ENCODE measurements at regions not wholly inside any gene's neighbourhood (a gene's known extent, or its start where the extent isn't known, plus 50 kb on each side); places are given as distances from the start of the nearest gene placed in this dataset.
"Not testable (repeated sequence)": the region's sequence is repeated elsewhere in the genome, so short reads cannot be mapped to it uniquely, and the experiment has no call there.

GRCh38 chr1:198959032-198959431, 320.2 kb downstream of the PTPRC start:
- H3K4me1 ChIP-seq (ENCODE audit: insufficient read depth, low read length): no peaks in the 10 kb centered on the region
- no peak overlapping the region for H3K27ac ChIP-seq (ENCODE audit: low read length)
- H3K9me3 ChIP-seq (ENCODE audit: insufficient read depth, low read depth, low read length): no peaks in the 10 kb centered on the region
- H3K9ac ChIP-seq (ENCODE audit: low read depth, low read length): no peak overlapping the region
- no peaks in the 10 kb centered on the region for H3K36me3 ChIP-seq (ENCODE audit: insufficient read depth, low read depth, low read length)
- H3K27me3 ChIP-seq (ENCODE audit: insufficient read depth, low read length): no peaks in the 10 kb centered on the region
- no peak overlapping the region for H3K4me3 ChIP-seq (ENCODE audit: low read length)

GRCh38 chr1:198959676-198960075, 320.8 kb downstream of the PTPRC start:
- Histone ChIP-seq H3K9me3 (ENCODE audit: insufficient read depth, low read depth, low read length) (no peaks in the 10 kb centered on the region), H3K4me3 (ENCODE audit: low read length) (no peak overlapping the region), H3K27ac (ENCODE audit: low read length) (no peak overlapping the region), H3K9ac (ENCODE audit: low read depth, low read length) (no peak overlapping the region), H3K27me3 (ENCODE audit: insufficient read depth, low read length) (no peaks in the 10 kb centered on the region), H3K36me3 (ENCODE audit: insufficient read depth, low read depth, low read length) (no peaks in the 10 kb centered on the region), H3K4me1 (ENCODE audit: insufficient read depth, low read length) (no peaks in the 10 kb centered on the region)

- not testable (repeated sequence) for H3K36me3 ChIP-seq (ENCODE audit: insufficient read depth, low read depth, low read length); H3K27ac ChIP-seq (ENCODE audit: low read length); H3K4me1 ChIP-seq (ENCODE audit: insufficient read depth, low read length); H3K4me3 ChIP-seq (ENCODE audit: low read length); H3K9me3 ChIP-seq (ENCODE audit: insufficient read depth, low read depth, low read length); H3K9ac ChIP-seq (ENCODE audit: low read depth, low read length); H3K27me3 ChIP-seq (ENCODE audit: insufficient read depth, low read length)
Observed at GRCh38 chr1:198963796-198964195, 325.0 kb downstream of the PTPRC start.

GRCh38 chr1:198966519-198966918, 327.7 kb downstream of the PTPRC start:
- no peaks in the 10 kb centered on the region for H3K4me1 ChIP-seq (ENCODE audit: insufficient read depth, low read length)
- H3K27ac ChIP-seq (ENCODE audit: low read length): no peak overlapping the region
- H3K27me3 ChIP-seq (ENCODE audit: insufficient read depth, low read length): no peaks in the 10 kb centered on the region
- H3K4me3 ChIP-seq (ENCODE audit: low read length): no peak overlapping the region
- no peaks in the 10 kb centered on the region for H3K9me3 ChIP-seq (ENCODE audit: insufficient read depth, low read depth, low read length)
- no peak overlapping the region for H3K9ac ChIP-seq (ENCODE audit: low read depth, low read length)
- H3K36me3 ChIP-seq (ENCODE audit: insufficient read depth, low read depth, low read length): no peaks in the 10 kb centered on the region

DNA sequence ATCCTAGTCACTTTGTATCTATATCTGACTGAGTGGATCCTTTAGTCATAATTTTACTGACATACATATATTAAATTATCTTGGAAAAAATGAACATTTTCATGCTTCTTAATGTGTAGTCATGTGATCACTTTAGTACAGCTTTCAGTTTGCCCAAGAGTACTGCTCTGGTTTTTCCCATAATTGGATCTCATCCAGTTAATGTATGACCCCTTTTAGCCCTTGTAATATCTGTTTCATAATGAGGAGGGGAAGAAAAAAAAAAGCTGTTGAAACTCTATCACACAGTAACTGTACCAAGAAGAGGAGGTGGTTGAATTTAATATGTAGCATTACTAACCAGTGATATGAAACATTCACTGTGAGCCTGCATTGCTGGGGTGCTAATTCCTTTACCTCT, 328.7 kb downstream of the PTPRC start:
- no peak overlapping the region for H3K9ac ChIP-seq (ENCODE audit: low read depth, low read length)

DNA sequence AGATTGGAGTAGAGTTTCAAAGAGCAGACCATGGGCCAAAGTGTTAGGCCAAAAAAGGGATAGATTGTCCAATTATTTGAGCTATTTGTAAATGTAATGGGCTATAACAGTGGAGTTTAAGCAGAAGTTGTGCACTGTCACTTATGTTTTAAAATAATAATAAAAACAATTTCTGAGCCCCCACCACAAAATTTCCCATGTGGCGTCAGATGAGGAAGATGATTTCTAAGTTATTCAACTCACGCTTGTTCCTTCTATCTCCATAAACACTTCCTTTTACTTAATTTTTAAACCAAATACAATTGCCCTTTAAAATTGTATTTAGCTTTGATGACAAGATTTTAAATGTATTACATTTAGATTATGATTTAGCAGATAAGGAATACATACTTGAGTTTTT, 330.0 kb downstream of the PTPRC start:
- Histone ChIP-seq H3K4me1 (ENCODE audit: insufficient read depth, low read length) (no peaks in the 10 kb centered on the region), H3K27ac (ENCODE audit: low read length) (no peak overlapping the region), H3K27me3 (ENCODE audit: insufficient read depth, low read length) (no peaks in the 10 kb centered on the region), H3K9ac (ENCODE audit: low read depth, low read length) (no peak overlapping the region), H3K4me3 (ENCODE audit: low read length) (no peak overlapping the region), H3K9me3 (ENCODE audit: insufficient read depth, low read depth, low read length) (no peaks in the 10 kb centered on the region), H3K36me3 (ENCODE audit: insufficient read depth, low read depth, low read length) (no peaks in the 10 kb centered on the region)

More for the DNA sequence above, 328.7 kb downstream of the PTPRC start:
- no peaks in the 10 kb centered on the region for H3K4me1 ChIP-seq (ENCODE audit: insufficient read depth, low read length)
- H3K4me3 ChIP-seq (ENCODE audit: low read length): no peak overlapping the region
- no peak overlapping the region for H3K27ac ChIP-seq (ENCODE audit: low read length)
- H3K27me3 ChIP-seq (ENCODE audit: insufficient read depth, low read length): no peaks in the 10 kb centered on the region
- no peaks in the 10 kb centered on the region for H3K9me3 ChIP-seq (ENCODE audit: insufficient read depth, low read depth, low read length)
- no peaks in the 10 kb centered on the region for H3K36me3 ChIP-seq (ENCODE audit: insufficient read depth, low read depth, low read length)

DNA sequence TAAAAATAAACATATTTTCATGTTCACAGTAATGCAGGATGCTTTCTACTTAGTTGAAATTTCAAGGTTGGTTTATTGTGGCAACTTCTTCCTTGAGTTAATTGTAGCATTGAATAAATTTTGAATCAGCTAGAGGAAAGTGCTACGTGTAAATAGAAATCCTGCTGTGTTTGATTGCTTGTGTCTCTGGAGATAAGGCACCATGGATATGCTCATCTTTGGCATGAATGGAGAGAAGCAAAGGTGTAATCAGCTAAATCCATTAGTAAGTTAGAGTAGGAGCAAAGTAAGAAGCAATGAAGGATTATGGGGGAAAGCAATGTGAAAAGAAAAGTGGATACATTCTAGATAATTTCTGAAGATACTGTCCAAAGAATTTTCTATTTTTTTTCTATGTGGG, 331.1 kb downstream of the PTPRC start:
- Histone ChIP-seq H3K27ac (ENCODE audit: low read length) (no peak overlapping the region), H3K9ac (ENCODE audit: low read depth, low read length) (no peak overlapping the region), H3K4me1 (ENCODE audit: insufficient read depth, low read length) (no peaks in the 10 kb centered on the region), H3K27me3 (ENCODE audit: insufficient read depth, low read length) (no peaks in the 10 kb centered on the region), H3K36me3 (ENCODE audit: insufficient read depth, low read depth, low read length) (no peaks in the 10 kb centered on the region), H3K4me3 (ENCODE audit: low read length) (no peak overlapping the region), H3K9me3 (ENCODE audit: insufficient read depth, low read depth, low read length) (no peaks in the 10 kb centered on the region)

DNA sequence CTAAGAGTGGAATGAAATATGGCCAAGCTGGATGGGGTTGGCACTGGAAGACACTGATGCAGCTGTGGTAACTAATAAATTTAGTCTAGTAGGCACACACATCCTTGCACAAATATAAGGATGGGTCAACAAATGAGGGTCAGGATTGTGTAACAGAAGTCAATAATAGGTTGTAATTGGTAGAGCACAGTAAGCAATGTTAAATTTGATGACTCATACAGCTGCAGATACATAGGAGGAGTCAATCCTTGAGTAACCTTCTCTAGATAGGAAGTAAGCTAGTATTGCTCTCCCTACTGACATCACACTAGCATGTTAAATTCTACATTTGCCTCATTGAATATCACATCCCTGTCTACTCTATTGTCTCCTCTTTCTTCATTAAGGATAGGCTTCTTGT, 332.1 kb downstream of the PTPRC start:
- Histone ChIP-seq H3K27me3 (ENCODE audit: insufficient read depth, low read length) (no peaks in the 10 kb centered on the region), H3K9me3 (ENCODE audit: insufficient read depth, low read depth, low read length) (no peaks in the 10 kb centered on the region), H3K4me1 (ENCODE audit: insufficient read depth, low read length) (no peaks in the 10 kb centered on the region), H3K27ac (ENCODE audit: low read length) (no peak overlapping the region), H3K9ac (ENCODE audit: low read depth, low read length) (no peak overlapping the region), H3K36me3 (ENCODE audit: insufficient read depth, low read depth, low read length) (no peaks in the 10 kb centered on the region), H3K4me3 (ENCODE audit: low read length) (no peak overlapping the region)

- no peaks in the 10 kb centered on the region for H3K36me3 ChIP-seq (ENCODE audit: insufficient read depth, low read depth, low read length)
- no peaks in the 10 kb centered on the region for H3K27me3 ChIP-seq (ENCODE audit: insufficient read depth, low read length)
Observed at GRCh38 chr1:198977909-198978308, 339.1 kb downstream of the PTPRC start.

DNA sequence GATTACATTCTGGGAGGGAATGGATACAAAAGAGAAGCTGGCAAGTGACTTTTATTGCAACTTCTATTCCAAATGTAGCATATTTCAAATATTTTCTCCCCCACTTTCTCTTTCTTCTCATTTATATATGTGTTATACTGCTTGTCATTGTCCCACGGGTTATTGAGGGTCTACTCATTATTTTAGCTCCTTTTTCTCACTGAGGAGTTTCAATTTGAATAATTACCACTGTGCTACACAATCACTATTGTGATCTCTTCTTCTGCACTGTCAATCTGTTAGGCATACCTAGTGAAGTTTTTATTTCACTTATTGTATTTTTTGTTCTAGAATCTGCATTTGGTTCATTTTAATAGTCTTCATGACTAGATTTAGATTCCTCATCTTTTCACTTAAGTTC, 339.7 kb downstream of the PTPRC start:
- no peaks in the 10 kb centered on the region for H3K36me3 ChIP-seq (ENCODE audit: insufficient read depth, low read depth, low read length)
- no peaks in the 10 kb centered on the region for H3K9me3 ChIP-seq (ENCODE audit: insufficient read depth, low read depth, low read length)
- H3K27me3 ChIP-seq (ENCODE audit: insufficient read depth, low read length): no peaks in the 10 kb centered on the region
- no peak overlapping the region for H3K4me3 ChIP-seq (ENCODE audit: low read length)
- H3K9ac ChIP-seq (ENCODE audit: low read depth, low read length): no peak overlapping the region
- H3K27ac ChIP-seq (ENCODE audit: low read length): no peak overlapping the region
- H3K4me1 ChIP-seq (ENCODE audit: insufficient read depth, low read length): no peaks in the 10 kb centered on the region

More at GRCh38 chr1:198977909-198978308, 339.1 kb downstream of the PTPRC start:
- H3K4me3 ChIP-seq (ENCODE audit: low read length): no peak overlapping the region
- no peaks in the 10 kb centered on the region for H3K4me1 ChIP-seq (ENCODE audit: insufficient read depth, low read length)
- no peaks in the 10 kb centered on the region for H3K9me3 ChIP-seq (ENCODE audit: insufficient read depth, low read depth, low read length)
- no peak overlapping the region for H3K9ac ChIP-seq (ENCODE audit: low read depth, low read length)
- H3K27ac ChIP-seq (ENCODE audit: low read length): no peak overlapping the region

DNA sequence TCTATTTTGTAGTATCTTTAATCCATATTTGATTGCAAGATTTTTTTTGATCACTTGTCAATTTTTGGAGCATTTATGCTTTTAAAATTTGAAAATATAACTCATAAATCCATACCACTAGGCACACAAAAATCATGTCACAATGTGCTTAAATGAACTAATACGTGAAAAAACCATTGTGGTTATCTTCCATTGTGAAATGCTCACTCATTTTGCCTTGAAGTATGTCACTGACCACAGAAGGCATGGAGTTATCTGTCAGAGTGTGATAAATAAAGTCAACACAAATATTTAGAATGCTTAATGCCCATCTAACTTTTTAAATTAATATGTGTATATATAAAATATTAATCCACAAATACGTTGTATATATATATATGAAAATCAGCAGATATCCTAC, 347.2 kb downstream of the PTPRC start:
- no peaks in the 10 kb centered on the region for H3K9me3 ChIP-seq (ENCODE audit: insufficient read depth, low read depth, low read length)
- H3K36me3 ChIP-seq (ENCODE audit: insufficient read depth, low read depth, low read length): no peaks in the 10 kb centered on the region
- no peak overlapping the region for H3K9ac ChIP-seq (ENCODE audit: low read depth, low read length)
- H3K4me3 ChIP-seq (ENCODE audit: low read length): no peak overlapping the region
- H3K27me3 ChIP-seq (ENCODE audit: insufficient read depth, low read length): no peaks in the 10 kb centered on the region
- no peak overlapping the region for H3K27ac ChIP-seq (ENCODE audit: low read length)
- no peaks in the 10 kb centered on the region for H3K4me1 ChIP-seq (ENCODE audit: insufficient read depth, low read length)

DNA sequence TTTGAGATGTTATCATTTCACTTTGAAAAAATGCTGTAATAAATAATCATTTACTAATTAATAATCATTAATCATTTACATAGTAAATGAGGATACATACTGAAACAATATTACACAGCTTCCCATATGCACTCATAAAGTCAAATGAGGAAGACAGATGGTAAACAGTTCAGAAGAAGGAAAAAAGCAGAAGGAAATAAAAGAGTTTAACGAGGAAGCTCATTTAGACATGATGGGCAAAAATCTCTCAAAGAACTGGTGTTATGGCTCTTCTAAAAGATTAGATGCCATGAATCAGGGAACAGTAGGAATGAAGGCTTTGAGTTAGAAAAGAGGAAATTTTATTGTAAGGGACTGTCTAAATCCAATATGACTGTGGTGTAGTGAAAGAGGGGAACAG, 347.6 kb downstream of the PTPRC start:
- H3K9me3 ChIP-seq (ENCODE audit: insufficient read depth, low read depth, low read length): no peaks in the 10 kb centered on the region
- H3K4me3 ChIP-seq (ENCODE audit: low read length): no peak overlapping the region
- H3K27me3 ChIP-seq (ENCODE audit: insufficient read depth, low read length): no peaks in the 10 kb centered on the region
- H3K36me3 ChIP-seq (ENCODE audit: insufficient read depth, low read depth, low read length): no peaks in the 10 kb centered on the region
- no peak overlapping the region for H3K27ac ChIP-seq (ENCODE audit: low read length)
- H3K4me1 ChIP-seq (ENCODE audit: insufficient read depth, low read length): no peaks in the 10 kb centered on the region
- no peak overlapping the region for H3K9ac ChIP-seq (ENCODE audit: low read depth, low read length)

- H3K27me3 ChIP-seq (ENCODE audit: insufficient read depth, low read length): no peaks in the 10 kb centered on the region
- no peaks in the 10 kb centered on the region for H3K36me3 ChIP-seq (ENCODE audit: insufficient read depth, low read depth, low read length)
- H3K4me3 ChIP-seq (ENCODE audit: low read length): no peak overlapping the region
- no peak overlapping the region for H3K27ac ChIP-seq (ENCODE audit: low read length)
- H3K9me3 ChIP-seq (ENCODE audit: insufficient read depth, low read depth, low read length): no peaks in the 10 kb centered on the region
- no peaks in the 10 kb centered on the region for H3K4me1 ChIP-seq (ENCODE audit: insufficient read depth, low read length)
- no peak overlapping the region for H3K9ac ChIP-seq (ENCODE audit: low read depth, low read length)
Observed at GRCh38 chr1:199002661-199003060, 363.8 kb downstream of the PTPRC start.

Measured in iPS-20b (cell line).